GM18517 (cell line): ENCODE measurements at regions not wholly inside any gene's neighbourhood (a gene's known extent, or its start where the extent isn't known, plus 50 kb on each side); places are given as distances from the start of the nearest gene placed in this dataset.

Experiments
- ATAC-seq: cut with Tn5 transposase; IDR thresholded peaks from one replicate; pipeline ENCODE4 v1.9.1; 2021; ENCODE audit warnings: mild to moderate bottlenecking, moderate library complexity; ENCODE audit not compliant: unreplicated experiment

DNA sequence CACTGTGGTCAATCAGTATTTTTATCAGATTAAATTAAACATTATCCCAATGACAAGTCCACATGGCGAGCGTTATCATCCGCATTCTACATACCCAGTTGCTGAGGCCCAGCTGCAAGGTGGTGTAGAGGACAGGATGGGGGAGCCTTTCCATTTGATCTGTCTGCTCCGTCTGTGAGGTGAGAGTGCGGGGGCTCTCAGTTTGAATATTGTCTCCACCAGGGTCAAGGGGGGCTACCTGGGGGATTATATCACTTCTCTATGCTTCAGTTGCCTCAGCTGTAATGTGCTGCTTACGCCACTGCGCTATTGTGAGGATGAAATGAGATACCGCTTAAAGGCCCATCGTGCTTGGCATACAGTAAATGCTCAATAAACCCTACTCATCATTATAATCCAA is 1106.0 kb downstream of the BCL11B start:
- ATAC-seq: no peak

DNA sequence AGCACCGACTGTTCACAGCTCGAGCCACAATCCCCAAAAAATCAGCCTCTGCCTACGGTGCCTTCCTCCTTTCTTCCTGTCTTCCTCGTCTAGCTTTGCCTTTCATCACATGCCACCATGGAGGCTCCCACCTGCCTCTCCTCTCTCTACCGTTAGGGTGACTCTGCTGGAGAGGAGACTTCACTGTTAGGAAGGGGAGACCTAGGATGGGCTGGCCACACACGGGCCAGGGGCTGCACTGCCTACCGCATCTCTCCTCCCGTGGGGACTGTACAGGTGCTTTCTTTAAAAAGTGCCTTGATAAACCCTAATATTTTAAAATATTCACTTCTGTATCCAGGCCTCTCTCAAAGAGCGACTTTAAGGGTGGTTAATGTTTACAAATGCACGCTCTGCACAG is 1104.7 kb downstream of the BCL11B start:
- ATAC-seq: no peak

DNA sequence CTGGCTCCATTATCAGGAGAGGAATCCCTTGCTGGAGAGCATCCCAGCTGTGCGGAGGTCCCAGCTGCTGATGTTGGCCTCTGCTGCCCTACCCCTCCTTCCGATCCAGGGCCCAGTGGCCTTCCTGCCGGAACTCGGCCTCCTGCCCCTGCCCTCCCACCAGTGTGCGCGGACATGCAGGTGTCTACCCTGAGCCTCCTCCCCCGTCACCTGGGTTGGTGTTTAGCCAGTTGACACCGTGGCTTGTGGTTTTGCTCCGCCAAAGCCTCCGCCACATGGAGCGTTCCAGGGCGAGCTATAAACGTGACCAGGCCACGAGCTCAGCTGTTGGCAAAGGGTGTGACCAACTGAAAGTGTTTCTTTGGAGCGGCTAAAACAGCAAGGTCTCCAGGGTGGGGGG is 1104.3 kb downstream of the BCL11B start:
- ATAC-seq: no peak

DNA sequence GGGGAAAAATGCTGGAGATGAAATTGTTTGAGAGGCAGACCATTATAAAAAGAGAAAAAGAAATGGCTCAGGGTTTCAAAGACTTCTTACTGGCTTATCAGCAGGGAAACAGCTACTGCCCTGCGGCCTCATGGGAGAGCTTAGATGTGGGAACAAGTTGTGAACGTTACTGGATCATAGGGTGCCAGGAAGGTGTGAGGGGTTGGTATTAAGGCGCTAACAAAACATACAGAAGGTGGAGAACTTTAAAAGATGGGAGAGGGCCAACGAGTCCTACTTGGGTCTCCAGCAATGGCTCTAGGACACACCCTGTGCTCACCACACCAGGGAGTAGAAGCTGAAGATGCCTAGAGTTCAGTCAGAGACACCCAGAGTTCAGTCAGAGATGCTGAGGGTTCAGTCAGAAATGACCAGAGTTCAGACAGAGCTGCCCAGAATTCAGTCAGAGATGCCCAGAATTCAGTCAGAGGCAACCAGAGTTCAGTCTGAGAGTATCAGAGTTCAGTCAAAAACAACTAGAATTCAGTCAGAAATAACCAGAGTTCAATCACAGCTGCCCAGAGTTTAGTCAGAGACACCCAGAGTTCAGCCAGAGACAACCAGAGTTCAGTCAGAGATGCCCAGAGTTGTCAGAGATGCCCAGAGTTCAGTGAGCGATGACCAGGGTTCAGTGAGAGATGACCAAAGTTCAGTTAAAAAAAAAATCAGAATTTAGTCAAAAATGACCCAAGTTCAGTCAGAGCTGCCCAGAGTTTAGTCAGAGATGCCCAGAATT is 1103.6 kb downstream of the BCL11B start:
- no peak for ATAC-seq

DNA sequence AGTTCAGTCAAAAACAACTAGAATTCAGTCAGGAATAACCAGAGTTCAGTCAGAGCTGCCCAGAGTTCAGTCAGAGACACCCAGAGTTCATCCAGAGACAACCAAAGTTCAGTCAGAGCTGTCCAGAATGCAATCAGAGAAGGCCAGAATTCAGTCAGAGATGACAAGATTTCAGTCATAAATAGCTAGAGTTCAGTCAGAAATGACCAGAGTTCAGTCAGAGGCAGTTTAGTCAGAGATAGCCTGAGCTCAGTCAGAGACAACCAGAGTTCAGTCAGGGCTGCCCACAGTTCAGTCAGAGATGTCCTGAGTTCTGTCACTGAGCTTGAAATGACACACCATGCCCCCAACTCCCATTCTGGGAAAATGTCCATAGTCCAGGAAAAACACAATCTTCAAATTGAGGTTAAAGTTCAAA is 1102.8 kb downstream of the BCL11B start:
- ATAC-seq: no peak

DNA sequence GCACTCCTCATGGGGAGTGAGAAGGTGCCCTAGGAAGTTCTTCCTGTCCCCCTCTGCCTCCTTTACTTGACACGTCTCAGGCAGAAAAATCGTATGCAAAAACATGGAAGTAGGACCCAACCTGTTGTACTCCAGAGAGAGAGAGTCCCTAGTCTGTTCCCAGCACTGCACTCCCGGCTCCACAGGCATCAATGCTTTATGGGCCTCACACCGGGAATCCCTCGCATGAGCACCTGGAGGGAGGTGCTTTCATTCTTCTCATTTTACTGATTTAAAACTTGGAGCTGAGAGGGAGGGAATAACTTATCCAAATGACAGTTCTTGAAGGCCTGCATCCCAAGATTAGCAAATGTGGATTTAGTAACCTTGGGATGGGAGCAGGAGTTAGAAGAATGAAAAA is 1101.4 kb downstream of the BCL11B start:
- no peak for ATAC-seq

DNA sequence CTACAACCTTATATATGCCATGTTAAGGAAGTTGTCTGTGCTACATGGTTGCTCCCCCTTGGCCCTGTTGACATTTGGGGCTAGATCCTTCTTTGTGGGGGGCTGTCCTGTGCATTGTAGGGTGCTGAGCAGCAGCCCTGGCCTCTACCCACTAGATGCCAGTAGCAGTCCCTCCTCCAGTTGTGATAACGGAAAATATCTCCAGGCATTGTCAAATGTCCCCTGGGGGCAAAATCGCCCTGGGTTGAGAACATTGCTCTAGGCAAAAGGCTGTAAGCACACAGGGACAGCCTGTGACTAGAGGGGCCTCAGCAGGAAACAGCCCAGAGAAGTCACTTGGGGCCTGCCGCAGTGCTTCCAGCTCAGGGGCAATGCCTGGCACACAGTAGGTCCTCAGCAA is 1100.3 kb downstream of the BCL11B start:
- no peak for ATAC-seq

DNA sequence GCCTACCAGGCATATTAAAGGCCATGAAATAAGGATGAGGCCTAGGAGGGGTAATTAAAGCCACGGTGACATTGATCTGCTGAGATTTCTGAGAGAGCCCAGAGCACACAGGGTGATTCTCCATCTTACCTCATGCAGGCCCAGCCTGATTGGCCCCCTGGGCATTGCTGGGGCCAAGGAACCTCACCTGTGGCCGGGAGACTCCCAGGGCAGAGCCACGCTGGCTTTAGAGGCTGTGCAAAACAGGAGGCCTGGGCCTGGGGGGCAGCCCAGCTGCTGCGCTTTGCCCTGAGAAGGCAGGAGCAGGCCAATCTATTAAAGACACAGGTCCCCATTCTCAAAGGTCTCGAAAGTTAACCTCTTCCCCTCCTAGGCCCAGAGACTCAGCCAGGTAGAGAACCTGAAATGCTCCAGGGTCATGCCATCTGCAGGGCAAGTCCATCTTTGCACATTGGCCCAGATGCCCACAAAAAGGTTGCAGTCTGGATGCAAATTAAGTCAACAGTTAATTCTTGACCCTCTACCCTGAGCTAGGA is 1099.7 kb downstream of the BCL11B start:
- no peak for ATAC-seq

DNA sequence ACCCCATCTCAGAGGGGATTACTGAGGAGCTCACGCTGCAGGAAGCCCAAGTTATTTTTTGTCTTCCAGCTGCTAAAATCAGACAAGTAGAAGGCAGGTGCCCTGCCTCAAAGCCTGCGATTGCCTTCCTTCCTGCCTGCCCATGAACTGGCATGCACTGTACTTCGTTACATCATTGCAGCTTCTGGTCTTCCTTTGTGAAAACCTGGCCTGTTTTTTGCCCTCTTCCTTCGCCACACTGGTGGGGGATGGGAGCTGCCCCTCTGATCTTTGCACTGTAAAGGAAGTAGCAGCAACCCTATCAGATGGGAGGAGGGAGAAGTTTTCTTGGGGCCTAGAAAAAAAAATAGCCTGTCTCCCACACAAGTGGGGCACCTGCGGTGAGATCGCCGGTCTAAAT is 1098.7 kb downstream of the BCL11B start:
- ATAC-seq: no peak

DNA sequence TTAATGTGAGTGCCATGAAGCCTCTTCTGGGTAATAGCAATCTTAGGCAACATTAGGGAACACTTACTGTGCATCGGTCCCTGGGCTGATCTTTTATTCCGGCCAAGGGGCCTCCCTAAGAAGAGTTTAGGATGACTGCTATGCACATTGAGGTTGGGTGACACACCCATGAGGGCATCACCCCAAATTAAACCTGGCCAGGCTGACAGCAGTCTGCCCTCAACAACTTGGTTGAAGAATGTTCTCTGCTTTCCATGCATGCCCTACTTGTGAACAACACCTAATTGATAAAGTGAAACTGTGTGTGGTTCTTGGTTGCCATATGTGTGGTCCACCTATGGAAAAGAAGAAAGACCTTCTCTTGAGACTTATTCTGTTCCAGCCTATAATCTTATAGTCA is 1098.0 kb downstream of the BCL11B start:
- no peak for ATAC-seq

DNA sequence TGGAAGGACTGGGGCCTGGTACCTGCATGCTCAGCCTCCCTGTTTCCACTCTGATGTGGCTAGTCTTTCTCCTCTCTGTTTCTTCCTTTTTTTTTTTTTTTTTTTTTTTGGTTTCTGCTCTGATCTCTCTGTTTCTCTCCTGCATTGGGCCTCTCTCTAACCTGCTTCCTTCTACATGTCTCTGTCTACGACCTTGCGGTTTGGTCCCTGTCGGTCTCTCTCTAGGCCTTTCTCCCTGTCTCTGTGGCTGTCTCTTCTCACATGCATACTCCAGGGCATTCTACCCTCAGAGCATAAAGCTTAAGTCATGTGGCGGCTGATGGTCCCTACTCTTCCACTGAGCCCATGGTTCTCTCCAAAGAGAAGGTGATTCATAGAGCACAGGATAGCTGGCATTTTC is 1096.6 kb downstream of the BCL11B start:
- no peak for ATAC-seq

DNA sequence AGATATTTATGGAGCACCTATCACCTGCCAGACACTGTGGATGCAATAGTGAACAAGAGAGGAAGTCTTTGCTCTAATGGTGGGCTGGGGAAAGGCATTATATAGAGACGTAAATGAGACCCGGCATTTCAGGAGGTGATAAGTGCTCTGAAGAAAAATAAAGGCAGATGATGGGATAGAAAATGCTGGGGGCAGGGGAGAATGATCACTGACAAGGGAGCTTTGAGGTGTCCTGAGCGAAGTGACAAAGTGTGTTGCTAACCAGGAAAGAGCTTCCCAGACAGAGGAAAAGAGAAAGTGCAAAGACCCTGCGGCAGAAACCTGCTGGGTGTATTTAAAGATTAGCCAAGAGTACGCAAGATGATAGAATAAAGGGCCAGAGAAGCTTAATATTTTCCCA is 1096.1 kb downstream of the BCL11B start:
- no peak for ATAC-seq

DNA sequence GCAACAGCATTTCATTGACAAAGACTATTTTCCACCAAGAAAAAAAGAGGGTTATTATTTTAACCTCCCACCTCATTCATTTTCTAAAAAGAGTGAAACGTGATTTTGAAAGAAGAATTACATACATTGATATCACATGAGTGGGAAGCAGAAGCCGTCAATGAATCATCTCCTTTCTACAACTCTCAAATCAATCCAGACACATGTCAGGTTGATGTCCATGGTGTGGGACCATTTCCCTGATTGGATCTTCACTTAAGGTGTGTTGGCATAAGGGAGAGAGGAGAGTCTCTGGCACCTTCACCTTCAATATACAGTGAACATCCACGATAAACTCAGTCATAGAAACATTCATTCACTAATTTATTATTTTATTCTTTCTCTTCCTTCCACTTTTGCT is 1095.1 kb downstream of the BCL11B start:
- ATAC-seq: no peak

DNA sequence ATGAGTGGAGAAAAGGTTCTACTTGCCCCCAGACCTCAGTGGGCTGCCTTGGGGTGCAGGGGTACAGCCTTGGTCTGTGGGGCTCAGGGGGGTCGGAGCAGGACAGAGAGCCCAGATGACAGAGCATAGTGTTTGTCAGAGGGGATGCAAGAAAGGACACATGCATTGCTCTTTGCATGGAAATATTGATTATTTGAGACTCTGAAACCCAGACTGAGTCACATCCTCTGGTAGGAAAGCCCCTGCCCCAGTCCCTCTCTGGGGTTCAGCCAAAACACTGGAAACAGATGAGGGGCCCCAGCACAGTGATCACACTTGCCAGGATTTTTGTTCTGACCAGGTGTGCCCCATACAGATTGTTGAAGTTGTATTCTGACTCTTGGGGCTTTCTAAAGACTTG is 1094.4 kb downstream of the BCL11B start:
- no peak for ATAC-seq

DNA sequence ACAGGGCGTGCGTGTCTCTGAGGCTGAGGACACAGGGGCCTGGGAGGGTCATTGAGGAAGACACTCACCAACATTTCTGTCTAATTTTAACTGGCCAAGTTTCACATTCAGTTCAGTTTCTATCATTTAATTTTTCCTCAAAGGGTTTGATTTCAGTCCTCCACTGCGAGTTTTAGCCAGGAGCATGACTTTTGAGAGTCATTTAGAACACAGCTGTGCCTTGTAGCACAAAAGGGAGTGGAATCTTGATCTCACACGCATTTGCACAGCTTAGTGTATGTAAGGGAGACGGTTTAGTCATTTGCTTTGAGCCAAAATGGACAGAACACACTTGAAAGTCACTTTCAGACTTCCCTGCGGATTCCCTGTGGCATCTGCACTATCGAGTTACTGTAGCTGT is 1090.8 kb downstream of the BCL11B start:
- ATAC-seq: no peak

DNA sequence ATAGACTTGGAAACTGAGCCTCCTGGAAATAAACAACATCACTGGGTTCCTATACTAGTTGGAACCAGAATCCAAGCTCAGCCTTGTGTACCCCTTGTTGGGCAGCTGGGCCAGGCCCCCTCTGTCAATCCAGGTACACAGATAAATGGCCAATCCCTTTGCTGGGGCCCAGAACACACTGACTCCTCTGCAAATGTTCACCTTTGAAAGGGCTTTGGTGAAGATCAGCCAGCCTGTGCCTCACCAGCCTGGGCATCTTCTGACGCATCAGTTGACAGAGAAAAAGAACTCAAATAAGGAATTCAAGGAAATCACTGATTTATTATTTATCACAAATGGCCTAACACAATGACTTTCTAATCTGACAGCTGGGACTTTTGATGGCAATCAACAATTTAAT is 1090.2 kb downstream of the BCL11B start:
- ATAC-seq: no peak

DNA sequence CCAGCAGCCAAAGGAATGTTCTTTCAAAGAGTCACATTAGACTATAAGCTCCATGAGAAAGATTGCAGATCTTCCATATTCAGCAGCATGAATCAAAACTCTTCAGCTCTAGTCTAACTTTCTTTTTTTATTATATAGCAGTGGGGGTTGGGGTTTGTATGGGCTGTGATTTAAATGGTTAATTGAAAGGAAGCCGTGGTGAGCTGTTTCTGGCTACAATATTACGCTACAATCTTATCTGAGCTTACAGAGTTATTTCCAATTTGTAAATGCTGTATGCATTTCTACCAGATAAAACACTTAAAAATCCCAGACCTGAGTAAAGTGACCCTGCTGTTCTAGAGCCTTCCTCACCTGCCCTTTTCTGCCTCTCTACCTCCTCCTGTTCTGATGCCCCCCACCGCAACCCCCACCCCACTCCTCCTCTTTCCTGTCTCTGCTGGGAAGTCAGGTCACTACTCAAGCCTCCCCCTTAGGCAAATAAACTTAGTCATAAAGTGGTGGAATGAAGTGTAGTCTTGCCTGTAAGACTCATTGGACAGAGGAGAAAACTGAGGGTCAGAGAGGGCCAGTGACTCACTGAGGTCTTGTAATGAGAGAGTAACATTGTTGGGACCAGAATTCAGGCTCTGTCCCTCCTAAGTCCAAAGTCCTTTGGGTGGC is 1089.5 kb downstream of the BCL11B start:
- no peak for ATAC-seq

DNA sequence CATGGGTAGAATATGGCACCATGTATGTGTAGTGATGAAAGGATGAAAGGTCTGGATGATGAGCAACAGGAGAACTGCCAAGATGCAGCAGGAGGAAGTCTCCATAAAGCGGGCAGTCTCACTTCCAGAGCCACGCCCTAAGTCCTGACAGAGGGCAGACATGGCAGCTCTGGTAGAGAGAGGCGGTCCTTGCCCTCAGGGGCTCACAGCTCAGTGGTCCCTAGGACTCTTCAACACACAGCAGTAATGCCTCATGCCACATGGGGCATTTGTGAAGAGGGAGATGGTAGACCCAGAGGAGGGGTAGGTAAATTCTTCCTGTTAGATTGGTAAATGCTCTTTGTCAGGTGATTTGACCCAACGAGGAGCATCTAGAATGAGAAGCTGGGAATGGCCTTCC is 1088.4 kb downstream of the BCL11B start:
- ATAC-seq: no peak

DNA sequence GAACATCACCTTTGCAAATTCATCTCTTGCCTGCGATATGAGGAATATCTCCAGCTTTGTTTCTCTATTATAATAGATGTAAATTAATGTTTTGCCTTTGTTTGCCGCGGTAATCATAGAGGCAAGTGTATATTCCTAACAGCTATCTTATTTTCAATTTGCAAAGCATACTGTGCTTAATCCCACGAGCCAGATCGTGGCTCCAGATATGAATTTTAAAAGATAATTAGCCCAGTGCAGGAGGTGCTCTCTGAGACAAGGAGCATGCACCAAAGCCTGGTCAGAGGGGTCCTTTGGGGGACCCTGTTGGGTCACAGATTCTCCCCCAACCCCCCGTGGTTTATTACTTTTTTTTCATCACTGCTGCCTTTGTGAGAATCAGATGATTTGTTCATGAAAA is 1087.5 kb downstream of the BCL11B start:
- no peak for ATAC-seq

DNA sequence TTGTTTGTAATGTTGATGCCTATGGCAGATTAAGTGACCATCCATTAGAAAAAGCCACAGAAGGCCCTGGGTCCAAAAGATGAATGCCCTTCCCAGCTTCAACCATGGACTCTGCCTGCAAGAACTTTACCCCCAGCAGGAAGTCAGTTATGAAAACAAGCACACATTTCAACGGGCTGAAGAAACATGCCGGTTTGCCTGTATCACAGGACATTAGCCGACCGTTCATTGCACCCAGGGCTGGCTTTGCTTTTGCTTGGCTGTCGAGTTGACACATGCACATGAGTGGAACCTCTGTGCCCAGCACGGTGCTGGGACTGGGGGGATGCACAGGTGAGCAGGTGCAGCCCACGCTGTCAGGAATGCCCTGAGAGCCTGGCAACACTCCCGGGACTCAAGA is 1087.0 kb downstream of the BCL11B start:
- no peak for ATAC-seq

DNA sequence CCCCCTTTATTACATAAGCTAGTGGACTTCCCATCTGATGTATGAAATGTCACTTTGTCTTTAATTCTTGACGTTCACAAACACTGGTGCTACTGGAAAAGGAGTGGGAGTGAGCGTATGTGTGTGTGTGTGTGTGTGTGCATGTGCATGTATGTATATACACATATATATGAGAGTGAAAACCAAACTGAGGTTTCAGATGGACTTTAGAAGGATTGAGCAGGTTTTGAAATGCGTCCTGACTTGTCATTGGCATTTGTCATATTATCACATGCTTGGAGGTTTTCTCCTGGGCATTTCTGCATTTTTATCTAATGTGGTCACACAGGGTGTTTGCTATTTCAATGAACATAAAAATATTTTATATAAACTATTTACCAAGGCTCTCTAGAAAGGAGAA is 1085.9 kb downstream of the BCL11B start:
- no peak for ATAC-seq

DNA sequence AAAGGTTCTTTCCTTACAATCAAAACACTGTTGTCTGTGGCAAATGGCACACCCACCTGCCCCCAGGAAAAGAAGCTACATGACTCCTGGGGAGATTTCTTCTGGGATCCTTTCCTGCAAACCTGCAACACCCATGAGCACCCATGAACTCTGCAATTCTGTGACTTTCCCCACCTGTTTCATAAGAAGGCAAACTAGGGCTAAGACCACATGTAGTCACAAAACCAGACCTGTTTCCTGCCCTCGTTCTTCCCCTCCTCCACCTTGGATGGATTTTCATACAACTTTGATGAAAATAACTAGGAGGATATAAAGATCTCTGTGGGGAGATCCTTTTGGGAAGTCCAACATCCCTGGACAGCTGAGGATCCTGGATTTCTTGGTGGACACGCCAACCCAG is 1084.7 kb downstream of the BCL11B start:
- ATAC-seq: no peak

DNA sequence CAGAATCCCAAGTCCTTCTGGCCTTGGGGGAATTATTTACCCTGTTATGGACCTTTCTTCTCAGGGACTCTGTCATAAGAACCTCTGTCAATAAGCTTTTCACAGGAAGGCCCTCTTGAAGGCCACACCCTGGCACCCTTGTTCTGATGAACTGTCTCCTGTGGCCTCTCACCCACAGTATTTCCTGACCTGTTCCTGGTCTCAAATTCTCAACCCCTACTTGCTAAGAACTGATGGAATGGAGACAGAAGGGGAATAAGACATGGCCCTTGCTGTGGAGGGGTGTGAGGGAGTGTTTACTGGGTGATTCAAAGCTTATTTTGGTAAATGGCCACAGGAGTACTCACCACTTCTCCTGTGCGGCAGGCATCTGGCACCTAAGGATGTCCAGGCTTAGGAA is 1082.9 kb downstream of the BCL11B start:
- ATAC-seq: no peak
